ENCODE measurements at regions not wholly inside any gene's neighbourhood (a gene's known extent, or its start where the extent isn't known, plus 50 kb on each side); places are given as distances from the start of the nearest gene placed in this dataset.

DNA sequence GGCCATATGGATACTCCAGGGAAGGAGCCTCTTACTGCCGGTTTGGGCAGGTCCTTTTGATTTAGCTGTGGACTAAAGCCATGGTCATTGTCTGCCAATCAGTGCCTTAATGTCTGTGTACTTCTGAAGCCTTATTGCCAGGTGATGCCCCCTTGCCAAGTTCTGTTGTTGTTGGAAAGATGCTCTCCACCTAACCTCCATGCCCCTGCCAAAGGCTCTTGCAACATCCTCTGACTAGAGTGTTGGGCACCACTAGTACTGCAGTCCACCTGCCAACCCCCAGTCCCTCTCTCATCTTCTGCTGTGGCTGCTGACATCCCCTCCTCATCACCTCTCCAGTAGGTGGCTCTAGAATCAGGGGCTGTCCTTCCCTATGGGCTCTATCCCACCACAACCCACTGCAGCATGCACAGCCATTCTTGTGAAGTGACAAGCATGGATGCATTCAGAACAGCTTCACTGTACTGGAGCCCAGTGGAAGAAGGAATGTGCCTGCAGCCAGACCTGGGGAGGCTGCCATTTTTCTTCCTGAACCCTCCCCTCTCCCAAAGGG lies 375.3 kb upstream of the CDH5 start:
- no peak overlapping the region for H2BK20ac ChIP-seq (ENCODE audit: low read depth, low read length)
- H3K9me3 ChIP-seq (ENCODE audit: control insufficient read depth, insufficient read depth, low read length): no peaks in the 10 kb centered on the region
- no peak overlapping the region; the same call in 1 of the 2 replicates for H3K4ac ChIP-seq (ENCODE audit: low read depth, low read length)
- no peak overlapping the region for H4K8ac ChIP-seq (ENCODE audit: low read depth in 2 of 2, low read length in 2 of 2)
- H3K27ac ChIP-seq (ENCODE audit: insufficient read depth, low read length): no peak overlapping the region
- H2AK5ac ChIP-seq (ENCODE audit: low read depth, low read length): no peak overlapping the region
- dilution Hi-C loops (cut with HindIII; ENCODE audit: low sequenced_read_pairs, unreplicated experiment) (no loop called here), in situ Hi-C loops (cut with MboI; ENCODE audit: low sequenced_read_pairs) (no loop called here), intact Hi-C loops (cut with micrococcal nuclease) (no loop called here)
- no TSS peak for BruUV-seq (replicated peaks)
- H2AFZ ChIP-seq (replicated peaks; ENCODE audit: low read length, poor library complexity): no peak overlapping the region
- no peak overlapping the region for H2BK15ac ChIP-seq (ENCODE audit: low read depth, low read length)
- no peak overlapping the region for H2BK120ac ChIP-seq (ENCODE audit: low read depth, low read length)
- 71% methylated on average over 1 of the region's 1 CpG; no CpG with 5 or more reads in 1 of the 2 experiments for whole genome bisulfite sequencing, 2 experiments (ENCODE audit: extremely low coverage in 2 of 2, insufficient read length in 1 of 2)
- no peak overlapping the region for H3K23ac ChIP-seq (ENCODE audit: low read depth, low read length)
- H3K4me3 ChIP-seq (ENCODE audit: insufficient read depth, low read depth, low read length): no peak overlapping the region
- no peak overlapping the region for H4K5ac ChIP-seq (ENCODE audit: low read depth, low read length)
- TF ChIP-seq MAFK (IDR thresholded peaks at IDR 0.05; ENCODE audit: low read depth, low read length) (no peak), MXI1 (IDR thresholded peaks at IDR 0.05; ENCODE audit: borderline replicate concordance, low read depth, low read length) (no peak), CHD1 (IDR thresholded peaks at IDR 0.05; ENCODE audit: low read depth, low read length) (no peak), RAD21 (IDR thresholded peaks at IDR 0.05; ENCODE audit: low read length) (no peak), RCOR1 (IDR thresholded peaks at IDR 0.05; ENCODE audit: insufficient replicate concordance, low read length) (no peak), BHLHE40 (IDR thresholded peaks at IDR 0.05; ENCODE audit: low read depth, low read length) (no peak), POLR2A (IDR thresholded peaks at IDR 0.05; ENCODE audit: low read depth, low read length) (no peak), CEBPB (IDR thresholded peaks at IDR 0.05; ENCODE audit: low read depth, low read length) (no peak), NFE2L2 (IDR thresholded peaks at IDR 0.05; ENCODE audit: low read depth, low read length) (no peak), FOS (IDR thresholded peaks at IDR 0.05; ENCODE audit: low read depth, low read length) (no peak), SMC3 (IDR thresholded peaks at IDR 0.05; ENCODE audit: low read depth, low read length) (no peak), MAZ (IDR thresholded peaks at IDR 0.05; ENCODE audit: borderline replicate concordance, low read depth, low read length) (no peak), RFX5 (IDR thresholded peaks at IDR 0.05; ENCODE audit: low read depth, low read length) (no peak)
- TF ChIP-seq, protein P1, sequence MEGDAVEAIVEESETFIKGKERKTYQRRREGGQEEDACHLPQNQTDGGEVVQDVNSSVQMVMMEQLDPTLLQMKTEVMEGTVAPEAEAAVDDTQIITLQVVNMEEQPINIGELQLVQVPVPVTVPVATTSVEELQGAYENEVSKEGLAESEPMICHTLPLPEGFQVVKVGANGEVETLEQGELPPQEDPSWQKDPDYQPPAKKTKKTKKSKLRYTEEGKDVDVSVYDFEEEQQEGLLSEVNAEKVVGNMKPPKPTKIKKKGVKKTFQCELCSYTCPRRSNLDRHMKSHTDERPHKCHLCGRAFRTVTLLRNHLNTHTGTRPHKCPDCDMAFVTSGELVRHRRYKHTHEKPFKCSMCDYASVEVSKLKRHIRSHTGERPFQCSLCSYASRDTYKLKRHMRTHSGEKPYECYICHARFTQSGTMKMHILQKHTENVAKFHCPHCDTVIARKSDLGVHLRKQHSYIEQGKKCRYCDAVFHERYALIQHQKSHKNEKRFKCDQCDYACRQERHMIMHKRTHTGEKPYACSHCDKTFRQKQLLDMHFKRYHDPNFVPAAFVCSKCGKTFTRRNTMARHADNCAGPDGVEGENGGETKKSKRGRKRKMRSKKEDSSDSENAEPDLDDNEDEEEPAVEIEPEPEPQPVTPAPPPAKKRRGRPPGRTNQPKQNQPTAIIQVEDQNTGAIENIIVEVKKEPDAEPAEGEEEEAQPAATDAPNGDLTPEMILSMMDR (conservative IDR thresholded peaks at IDR 0.05; ENCODE audit: low read depth, low read length): no peak
- TF ChIP-seq, protein P2, sequence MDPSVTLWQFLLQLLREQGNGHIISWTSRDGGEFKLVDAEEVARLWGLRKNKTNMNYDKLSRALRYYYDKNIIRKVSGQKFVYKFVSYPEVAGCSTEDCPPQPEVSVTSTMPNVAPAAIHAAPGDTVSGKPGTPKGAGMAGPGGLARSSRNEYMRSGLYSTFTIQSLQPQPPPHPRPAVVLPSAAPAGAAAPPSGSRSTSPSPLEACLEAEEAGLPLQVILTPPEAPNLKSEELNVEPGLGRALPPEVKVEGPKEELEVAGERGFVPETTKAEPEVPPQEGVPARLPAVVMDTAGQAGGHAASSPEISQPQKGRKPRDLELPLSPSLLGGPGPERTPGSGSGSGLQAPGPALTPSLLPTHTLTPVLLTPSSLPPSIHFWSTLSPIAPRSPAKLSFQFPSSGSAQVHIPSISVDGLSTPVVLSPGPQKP (IDR thresholded peaks at IDR 0.05; ENCODE audit: borderline replicate concordance, low read depth, low read length): no peak
- TF ChIP-seq, protein P3, sequence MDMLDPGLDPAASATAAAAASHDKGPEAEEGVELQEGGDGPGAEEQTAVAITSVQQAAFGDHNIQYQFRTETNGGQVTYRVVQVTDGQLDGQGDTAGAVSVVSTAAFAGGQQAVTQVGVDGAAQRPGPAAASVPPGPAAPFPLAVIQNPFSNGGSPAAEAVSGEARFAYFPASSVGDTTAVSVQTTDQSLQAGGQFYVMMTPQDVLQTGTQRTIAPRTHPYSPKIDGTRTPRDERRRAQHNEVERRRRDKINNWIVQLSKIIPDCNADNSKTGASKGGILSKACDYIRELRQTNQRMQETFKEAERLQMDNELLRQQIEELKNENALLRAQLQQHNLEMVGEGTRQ (IDR thresholded peaks at IDR 0.05; ENCODE audit: low read depth, low read length): no peak
- no peak overlapping the region for H2AK9ac ChIP-seq (replicated peaks; ENCODE audit: low read depth, low read length, poor library complexity)
- H3K79me1 ChIP-seq (ENCODE audit: low read depth in 1 of 2, low read length in 2 of 2): no peaks in the 10 kb centered on the region
- H3K4me2 ChIP-seq (ENCODE audit: low read depth, low read length): no peak overlapping the region
- H3K27me3 ChIP-seq (ENCODE audit: control insufficient read depth, insufficient read depth, low read length): peaks cover 40% of the 10 kb centered on the region
- no peak overlapping the region for H3K14ac ChIP-seq (replicated peaks; ENCODE audit: low read depth, low read length)
- CTCF ChIA-PET: interaction anchor here (0.5 kb wide), 1 partner anchor 1355 kb away, joined by 3 read pairs; no protein-coding TSS in a partner anchor
- H2BK5ac ChIP-seq (ENCODE audit: low read depth, low read length, poor library complexity, severe bottlenecking): no peak overlapping the region
- H3K9me1 ChIP-seq (ENCODE audit: insufficient read depth, low read length): no peaks in the 10 kb centered on the region
- no peak overlapping the region for H3K9ac ChIP-seq (ENCODE audit: low read depth, low read length)
- no peaks in the 10 kb centered on the region for H4K20me1 ChIP-seq (ENCODE audit: insufficient read depth, low read length)
- H4K91ac ChIP-seq (ENCODE audit: insufficient read depth, low read depth, low read length): no peak overlapping the region
- no peaks in the 10 kb centered on the region for H3K4me1 ChIP-seq (ENCODE audit: control insufficient read depth, insufficient read depth, low read length)
- ATAC-seq (ENCODE audit: low read depth): no peak
- POLR2A ChIA-PET (ENCODE audit: unreplicated experiment): no interaction called here
- H3K56ac ChIP-seq (ENCODE audit: extremely low read depth, insufficient read depth, low read length): no peak overlapping the region
- no peak overlapping the region for H3K18ac ChIP-seq (ENCODE audit: low read depth, low read length)
- no peak for DNase-seq
- no peaks in the 10 kb centered on the region for H3K36me3 ChIP-seq (ENCODE audit: control insufficient read depth, insufficient read depth, low read length)
